ENCODE measurements at regions not wholly inside any gene's neighbourhood (a gene's known extent, or its start where the extent isn't known, plus 50 kb on each side); places are given as distances from the start of the nearest gene placed in this dataset.

DNA sequence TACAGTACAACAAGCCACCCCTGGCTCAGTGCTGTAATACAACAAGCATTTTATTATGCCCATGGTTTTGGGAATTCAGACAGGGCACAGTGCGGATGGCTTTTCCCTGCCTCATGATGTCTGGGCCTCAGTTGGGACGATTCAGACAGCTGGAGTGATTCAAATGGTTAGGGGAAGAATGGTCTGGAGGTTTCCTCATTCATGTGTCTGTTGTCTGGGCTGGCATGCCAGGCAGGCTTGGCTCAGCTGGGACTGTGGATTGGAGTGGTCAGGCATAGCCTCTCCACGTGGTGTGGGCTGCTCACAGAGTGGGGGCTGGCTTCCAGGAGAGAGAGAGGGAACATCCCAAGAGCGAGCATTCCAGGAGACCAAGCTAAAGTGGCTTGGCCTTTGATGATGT, 164.4 kb downstream of the C11orf91 start (continued):
- TF ChIP-seq, protein P1, sequence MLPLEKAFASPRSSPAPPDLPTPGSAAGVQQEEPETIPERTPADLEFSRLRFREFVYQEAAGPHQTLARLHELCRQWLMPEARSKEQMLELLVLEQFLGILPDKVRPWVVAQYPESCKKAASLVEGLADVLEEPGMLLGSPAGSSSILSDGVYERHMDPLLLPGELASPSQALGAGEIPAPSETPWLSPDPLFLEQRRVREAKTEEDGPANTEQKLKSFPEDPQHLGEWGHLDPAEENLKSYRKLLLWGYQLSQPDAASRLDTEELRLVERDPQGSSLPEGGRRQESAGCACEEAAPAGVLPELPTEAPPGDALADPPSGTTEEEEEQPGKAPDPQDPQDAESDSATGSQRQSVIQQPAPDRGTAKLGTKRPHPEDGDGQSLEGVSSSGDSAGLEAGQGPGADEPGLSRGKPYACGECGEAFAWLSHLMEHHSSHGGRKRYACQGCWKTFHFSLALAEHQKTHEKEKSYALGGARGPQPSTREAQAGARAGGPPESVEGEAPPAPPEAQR (tag by site-specific recombination; IDR thresholded peaks at IDR 0.05), result no peak

DNA sequence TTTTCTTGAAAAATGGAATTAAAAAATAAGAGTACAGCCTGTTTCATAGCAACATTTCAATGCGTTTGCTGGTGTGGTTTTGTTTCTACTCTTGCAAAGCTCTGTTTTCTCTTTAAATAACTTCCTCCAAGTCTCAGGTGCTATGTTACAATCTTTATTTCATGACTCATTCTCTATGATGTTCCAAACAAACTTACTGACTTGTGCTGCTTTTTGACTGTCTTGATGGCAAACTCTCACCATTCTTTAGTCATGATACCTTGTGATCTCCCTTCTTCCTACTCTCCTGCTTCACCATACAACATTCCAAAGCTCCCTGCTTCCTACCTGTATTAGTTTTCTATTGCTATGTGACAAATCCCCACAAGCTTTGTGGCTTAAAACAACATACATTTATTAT, 166.1 kb downstream of the C11orf91 start:
- Histone ChIP-seq H3K36me3 (ENCODE audit: control insufficient read depth in 2 of 2, insufficient read depth in 1 of 2, low read length in 2 of 2) (no peaks in the 10 kb centered on the region), H3K27ac (ENCODE audit: extremely low read depth, low read depth, low read length) (no peak overlapping the region), H3K4me3 (ENCODE audit: low read depth, low read length) (no peak overlapping the region), H3K4me1 (ENCODE audit: control insufficient read depth, insufficient read depth, low read length) (no peaks in the 10 kb centered on the region), H3K9me3 (ENCODE audit: control insufficient read depth, insufficient read depth, low read depth, low read length) (no peaks in the 10 kb centered on the region)
- ChIA-PET CTCF (interaction anchor here (0.6 kb wide), 2 partner anchors 76 to 454 kb away, joined by 3 read pairs; no protein-coding TSS in a partner anchor), POLR2A (no interaction called here)
- TF ChIP-seq YY1 (tag by site-specific recombination; IDR thresholded peaks at IDR 0.05) (no peak), ZNF768 (tag by site-specific recombination; IDR thresholded peaks at IDR 0.05) (no peak), ZNF549 (tag by site-specific recombination; IDR thresholded peaks at IDR 0.05) (no peak), ZBTB44 (tag by site-specific recombination; IDR thresholded peaks at IDR 0.05) (no peak), ZNF132 (tag by site-specific recombination; IDR thresholded peaks at IDR 0.05; ENCODE audit: borderline replicate concordance) (no peak), ZNF214 (tag by site-specific recombination; IDR thresholded peaks at IDR 0.05; ENCODE audit: borderline replicate concordance) (no peak), ZNF548 (tag by site-specific recombination; IDR thresholded peaks at IDR 0.05) (no peak), ZNF747 (tag by site-specific recombination; IDR thresholded peaks at IDR 0.05) (no peak), ZNF169 (tag by site-specific recombination; IDR thresholded peaks at IDR 0.05) (no peak), ZNF639 (tag by site-specific recombination; IDR thresholded peaks at IDR 0.05) (no peak), HOXC10 (CRISPR knock-in tag; IDR thresholded peaks at IDR 0.05) (no peak), SALL2 (tag by site-specific recombination; IDR thresholded peaks at IDR 0.05; ENCODE audit: borderline replicate concordance) (no peak), ZNF623 (tag by site-specific recombination; IDR thresholded peaks at IDR 0.05) (no peak)

DNA sequence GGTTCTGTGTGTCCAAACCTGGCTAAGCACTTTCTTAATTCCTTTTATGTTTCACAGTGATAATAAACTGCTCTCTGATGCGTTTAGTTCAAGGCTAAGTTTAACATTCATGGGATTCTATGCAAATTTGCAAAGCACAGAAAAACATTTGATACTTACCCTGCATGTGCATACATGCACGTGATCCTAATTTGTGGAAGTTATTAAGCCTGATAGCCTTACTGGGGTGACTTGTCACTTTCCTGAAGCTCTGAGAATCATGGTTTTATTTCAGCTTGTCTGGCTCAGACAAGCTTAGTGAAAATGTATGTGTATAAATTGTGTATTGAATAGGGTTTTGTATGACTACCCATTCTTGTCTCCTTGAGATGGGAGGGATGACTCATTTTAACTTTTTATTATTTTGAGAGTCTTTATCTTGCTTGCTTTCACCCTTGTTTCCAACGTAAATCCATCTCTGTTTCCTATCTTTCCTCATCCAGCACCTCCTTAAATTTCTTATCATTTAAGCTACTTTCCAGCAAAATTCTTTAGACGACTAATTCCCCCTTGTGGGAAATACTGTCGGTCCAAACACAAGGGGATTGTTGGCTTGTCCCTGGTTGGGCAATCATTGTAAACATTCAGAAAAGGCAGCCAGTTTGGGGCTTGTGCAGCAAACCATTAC, 167.1 kb downstream of the C11orf91 start:
- Histone ChIP-seq H3K9me3 (ENCODE audit: control insufficient read depth, insufficient read depth, low read depth, low read length) (no peaks in the 10 kb centered on the region), H3K4me3 (ENCODE audit: low read depth, low read length) (no peak overlapping the region), H3K27ac (ENCODE audit: extremely low read depth, low read depth, low read length) (no peak overlapping the region), H3K4me1 (ENCODE audit: control insufficient read depth, insufficient read depth, low read length) (no peaks in the 10 kb centered on the region), H3K36me3 (ENCODE audit: control insufficient read depth in 2 of 2, insufficient read depth in 1 of 2, low read length in 2 of 2) (no peaks in the 10 kb centered on the region)
- TF ChIP-seq GLI4 (tag by site-specific recombination; IDR thresholded peaks at IDR 0.05), result no peak
- no peak for TF ChIP-seq ZFHX2 (tag by site-specific recombination; conservative IDR thresholded peaks at IDR 0.05)
- no peak for TF ChIP-seq ZNF16 (tag by site-specific recombination; IDR thresholded peaks at IDR 0.05; ENCODE audit: low read depth)
- TF ChIP-seq ZNF768 (tag by site-specific recombination; IDR thresholded peaks at IDR 0.05), result no peak
- TF ChIP-seq, protein P2, sequence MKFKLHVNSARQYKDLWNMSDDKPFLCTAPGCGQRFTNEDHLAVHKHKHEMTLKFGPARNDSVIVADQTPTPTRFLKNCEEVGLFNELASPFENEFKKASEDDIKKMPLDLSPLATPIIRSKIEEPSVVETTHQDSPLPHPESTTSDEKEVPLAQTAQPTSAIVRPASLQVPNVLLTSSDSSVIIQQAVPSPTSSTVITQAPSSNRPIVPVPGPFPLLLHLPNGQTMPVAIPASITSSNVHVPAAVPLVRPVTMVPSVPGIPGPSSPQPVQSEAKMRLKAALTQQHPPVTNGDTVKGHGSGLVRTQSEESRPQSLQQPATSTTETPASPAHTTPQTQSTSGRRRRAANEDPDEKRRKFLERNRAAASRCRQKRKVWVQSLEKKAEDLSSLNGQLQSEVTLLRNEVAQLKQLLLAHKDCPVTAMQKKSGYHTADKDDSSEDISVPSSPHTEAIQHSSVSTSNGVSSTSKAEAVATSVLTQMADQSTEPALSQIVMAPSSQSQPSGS (tag by site-specific recombination; IDR thresholded peaks at IDR 0.05; ENCODE audit: low read depth), result no peak
- TF ChIP-seq ZEB2 (tag by site-specific recombination; IDR thresholded peaks at IDR 0.05), result no peak
- no peak for TF ChIP-seq ZNF10 (tag by site-specific recombination; IDR thresholded peaks at IDR 0.05)
- ChIA-PET CTCF (no interaction called here), POLR2A (no interaction called here)

Data from HEK293 (cell line).